WI38 (cell line): ENCODE measurements at regions not wholly inside any gene's neighbourhood (a gene's known extent, or its start where the extent isn't known, plus 50 kb on each side); places are given as distances from the start of the nearest gene placed in this dataset.

Source experiments
- H3K4me3 ChIP-seq: 2 replicates; pipeline ENCODE4 v1.5.1; 2011; ENCODE audit warnings: low read depth, mild to moderate bottlenecking, control low read depth, low read length
- TF ChIP-seq, protein P1 (sequence below): IDR thresholded peaks from 2 replicates; pipeline ENCODE4 v1.5.1; 2012; ENCODE audit warnings: low read depth, mild to moderate bottlenecking, control low read depth, low read length

DNA sequence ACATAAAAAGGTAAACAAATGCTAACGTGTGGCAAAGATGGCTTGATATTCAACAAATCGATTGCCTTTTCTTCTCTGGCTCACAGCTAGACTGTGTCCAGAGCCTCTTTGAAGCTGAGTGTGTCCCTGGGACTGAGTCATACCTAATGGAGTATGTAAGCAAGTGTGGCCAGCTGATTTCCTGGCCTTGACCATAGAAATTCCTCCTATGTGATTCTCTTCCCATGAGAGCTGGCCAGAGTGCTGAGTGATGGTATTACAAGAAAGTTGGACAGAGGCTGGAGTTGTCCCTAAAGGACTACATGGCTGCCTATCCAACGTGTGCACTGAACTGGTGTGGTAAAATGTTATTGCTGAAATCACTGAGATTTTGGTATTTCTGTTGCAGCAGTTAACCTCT, 320.1 kb upstream of the SLC10A2 start:
- H3K4me3 ChIP-seq, result no peak overlapping the region
- TF ChIP-seq, protein P1, sequence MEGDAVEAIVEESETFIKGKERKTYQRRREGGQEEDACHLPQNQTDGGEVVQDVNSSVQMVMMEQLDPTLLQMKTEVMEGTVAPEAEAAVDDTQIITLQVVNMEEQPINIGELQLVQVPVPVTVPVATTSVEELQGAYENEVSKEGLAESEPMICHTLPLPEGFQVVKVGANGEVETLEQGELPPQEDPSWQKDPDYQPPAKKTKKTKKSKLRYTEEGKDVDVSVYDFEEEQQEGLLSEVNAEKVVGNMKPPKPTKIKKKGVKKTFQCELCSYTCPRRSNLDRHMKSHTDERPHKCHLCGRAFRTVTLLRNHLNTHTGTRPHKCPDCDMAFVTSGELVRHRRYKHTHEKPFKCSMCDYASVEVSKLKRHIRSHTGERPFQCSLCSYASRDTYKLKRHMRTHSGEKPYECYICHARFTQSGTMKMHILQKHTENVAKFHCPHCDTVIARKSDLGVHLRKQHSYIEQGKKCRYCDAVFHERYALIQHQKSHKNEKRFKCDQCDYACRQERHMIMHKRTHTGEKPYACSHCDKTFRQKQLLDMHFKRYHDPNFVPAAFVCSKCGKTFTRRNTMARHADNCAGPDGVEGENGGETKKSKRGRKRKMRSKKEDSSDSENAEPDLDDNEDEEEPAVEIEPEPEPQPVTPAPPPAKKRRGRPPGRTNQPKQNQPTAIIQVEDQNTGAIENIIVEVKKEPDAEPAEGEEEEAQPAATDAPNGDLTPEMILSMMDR, result no peak

DNA sequence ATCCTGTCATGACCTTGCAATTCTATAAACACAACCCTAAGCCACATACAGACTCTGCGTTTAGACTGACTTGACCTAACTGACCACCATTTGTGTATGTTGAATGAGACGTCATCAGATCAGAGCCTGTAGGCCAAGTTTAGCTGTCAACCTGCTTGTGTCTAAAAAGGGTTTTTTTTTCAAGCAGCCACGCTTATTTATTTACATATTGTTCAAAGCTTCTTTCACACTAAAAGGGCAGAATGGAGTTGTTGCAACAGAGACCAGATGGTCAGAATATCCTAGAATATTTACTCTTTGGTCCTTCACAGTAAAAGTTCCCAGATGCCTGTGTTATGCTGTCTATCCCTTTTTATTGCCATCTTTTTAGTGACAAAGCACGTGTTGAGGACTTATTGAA, 307.7 kb upstream of the SLC10A2 start:
- no peak overlapping the region for H3K4me3 ChIP-seq
- TF ChIP-seq, protein P1, result no peak

DNA sequence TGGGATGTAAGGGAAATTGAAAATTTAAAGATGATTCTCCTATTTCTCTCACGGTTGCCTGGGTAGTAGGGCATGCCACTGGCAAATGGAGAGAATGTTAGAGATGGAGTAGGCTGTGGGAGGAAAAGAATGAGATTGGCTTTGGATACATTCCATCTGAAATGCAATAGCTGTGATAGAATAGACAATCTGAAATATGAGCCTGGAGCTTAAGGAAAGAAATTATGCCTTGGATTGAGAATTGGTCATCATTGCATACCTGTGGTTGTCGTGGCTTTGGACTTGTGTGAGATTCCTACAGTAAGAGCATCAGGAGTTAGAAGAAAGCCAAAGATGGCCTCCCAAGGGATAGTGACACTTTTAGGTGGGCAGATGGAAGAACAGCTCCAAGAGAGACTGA, 305.1 kb upstream of the SLC10A2 start:
- TF ChIP-seq, protein P1, result no peak
- no peak overlapping the region for H3K4me3 ChIP-seq

DNA sequence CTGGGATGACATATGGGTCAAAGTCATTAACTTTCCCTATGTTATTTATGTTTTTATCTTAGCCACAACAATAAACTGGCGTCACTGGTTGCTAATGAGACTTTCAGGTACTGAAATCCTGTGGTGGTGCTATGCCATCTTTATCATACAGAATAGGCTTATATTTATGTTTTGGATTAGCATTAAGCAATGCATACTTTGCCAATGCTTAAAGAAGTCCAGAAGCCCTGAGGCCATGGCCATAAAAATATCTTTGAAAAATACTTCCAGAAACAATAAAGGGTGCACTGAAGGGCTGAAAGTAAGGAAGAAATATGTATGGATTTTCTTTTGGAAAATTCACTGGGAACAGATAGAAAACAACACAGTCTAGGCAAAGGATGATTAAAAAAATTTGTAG, 304.6 kb upstream of the SLC10A2 start:
- TF ChIP-seq, protein P1, result no peak

DNA sequence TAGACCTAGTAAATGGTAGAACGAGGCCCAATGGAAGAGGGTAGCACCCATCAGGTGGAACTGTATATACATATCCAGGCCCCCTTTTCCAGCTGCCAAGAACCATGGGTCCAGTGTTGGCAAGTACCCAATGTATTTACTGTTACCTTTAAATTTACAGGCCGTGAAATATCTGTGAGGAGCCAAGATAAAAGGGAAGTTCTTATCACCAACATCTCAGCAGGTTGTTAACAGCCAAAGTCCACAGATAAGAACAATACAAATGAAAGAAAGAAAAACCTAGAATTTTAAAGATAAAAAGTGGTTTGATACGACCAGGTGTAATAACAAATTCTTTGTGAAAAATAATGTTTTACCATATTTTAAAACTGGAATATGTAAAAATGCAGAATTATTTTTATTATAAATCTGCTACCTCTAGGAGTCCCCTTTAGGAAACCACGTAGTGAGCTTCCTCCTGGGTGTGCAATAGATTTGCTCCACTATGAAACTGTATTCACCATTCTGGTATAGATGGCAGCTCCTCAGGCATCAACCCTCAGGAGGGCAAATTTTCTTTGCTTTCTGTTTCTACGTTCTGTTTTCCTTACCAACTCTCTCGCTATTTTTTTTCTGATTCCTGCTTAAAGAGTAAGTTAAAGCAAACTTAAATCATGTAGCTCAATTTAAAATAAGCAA, 292.2 kb upstream of the SLC10A2 start:
- no peak overlapping the region for H3K4me3 ChIP-seq
- TF ChIP-seq, protein P1, result no peak

More for the DNA sequence above, 304.6 kb upstream of the SLC10A2 start:
- no peak overlapping the region for H3K4me3 ChIP-seq

DNA sequence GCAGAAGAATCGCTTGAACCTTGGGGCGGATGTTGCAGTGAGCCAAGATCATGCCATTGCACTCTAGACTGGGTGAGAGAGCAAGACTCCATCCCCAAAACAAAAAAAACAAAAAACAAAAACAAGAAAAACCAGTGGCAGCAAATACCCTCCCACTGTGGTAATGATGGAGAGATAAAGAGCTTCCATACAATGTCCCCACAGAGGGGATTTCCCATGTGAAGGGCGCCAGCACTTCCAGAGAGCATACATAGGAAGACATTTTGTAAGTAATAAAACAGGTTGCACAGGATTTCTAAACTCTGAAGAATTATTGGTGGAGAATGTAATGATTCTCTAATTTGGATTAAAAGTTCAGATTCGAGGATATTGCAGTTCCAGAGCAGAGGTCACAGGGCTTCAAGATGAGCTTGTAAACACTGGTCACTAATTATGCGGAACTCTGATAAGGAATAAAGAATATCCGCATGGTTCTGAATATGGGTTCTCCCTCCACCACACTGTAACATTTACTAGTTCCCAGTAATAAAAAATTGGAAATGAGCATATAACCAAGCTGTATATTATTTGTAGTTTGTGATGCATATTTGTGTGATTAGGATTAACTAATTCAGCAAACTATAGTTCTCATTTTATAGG, 290.1 kb upstream of the SLC10A2 start:
- no peak overlapping the region for H3K4me3 ChIP-seq
- TF ChIP-seq, protein P1, result no peak

DNA sequence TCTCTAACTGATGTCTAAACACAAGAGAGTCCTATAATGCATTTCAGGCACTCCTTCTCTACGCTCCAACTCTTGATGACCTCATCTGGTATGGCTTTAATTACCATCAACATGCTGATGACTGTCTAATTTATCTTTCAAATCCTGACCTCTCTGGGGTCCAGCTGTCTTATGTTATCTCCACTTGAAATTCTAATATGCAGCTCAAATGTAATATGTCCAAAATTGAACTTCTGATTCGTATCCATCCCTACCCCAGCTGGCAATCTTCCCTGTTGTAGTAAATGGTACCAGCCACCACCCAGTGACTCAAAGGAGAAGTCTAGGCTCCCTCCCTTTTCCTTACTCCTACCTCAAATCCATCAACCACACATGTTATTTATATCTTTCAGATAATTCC, 288.0 kb upstream of the SLC10A2 start:
- H3K4me3 ChIP-seq, result no peak overlapping the region
- TF ChIP-seq, protein P1, result no peak
